SK-N-MC (cell line): ENCODE measurements at regions not wholly inside any gene's neighbourhood (a gene's known extent, or its start where the extent isn't known, plus 50 kb on each side); places are given as distances from the start of the nearest gene placed in this dataset.

Experiments
- EZH2 ChIP-seq: fragments of 200-600 bp; sonication (generic); IDR thresholded peaks from one replicate; pipeline ENCODE4 v1.6.1; 2017; ENCODE audit warnings: antibody characterized with exemption
- FOXP2 ChIP-seq: optimal IDR thresholded peaks from 2 replicates; pipeline ENCODE3; 2011; ENCODE audit warnings: mild to moderate bottlenecking, moderate library complexity; ENCODE audit not compliant: insufficient read depth; ENCODE audit errors: extremely low read length, control extremely low read depth
- POLR2AphosphoS5 ChIP-seq: IDR thresholded peaks from 2 replicates; pipeline ENCODE4 v1.6.1; 2012; ENCODE audit warnings: mild to moderate bottlenecking, low read depth, low read length, borderline replicate concordance

DNA sequence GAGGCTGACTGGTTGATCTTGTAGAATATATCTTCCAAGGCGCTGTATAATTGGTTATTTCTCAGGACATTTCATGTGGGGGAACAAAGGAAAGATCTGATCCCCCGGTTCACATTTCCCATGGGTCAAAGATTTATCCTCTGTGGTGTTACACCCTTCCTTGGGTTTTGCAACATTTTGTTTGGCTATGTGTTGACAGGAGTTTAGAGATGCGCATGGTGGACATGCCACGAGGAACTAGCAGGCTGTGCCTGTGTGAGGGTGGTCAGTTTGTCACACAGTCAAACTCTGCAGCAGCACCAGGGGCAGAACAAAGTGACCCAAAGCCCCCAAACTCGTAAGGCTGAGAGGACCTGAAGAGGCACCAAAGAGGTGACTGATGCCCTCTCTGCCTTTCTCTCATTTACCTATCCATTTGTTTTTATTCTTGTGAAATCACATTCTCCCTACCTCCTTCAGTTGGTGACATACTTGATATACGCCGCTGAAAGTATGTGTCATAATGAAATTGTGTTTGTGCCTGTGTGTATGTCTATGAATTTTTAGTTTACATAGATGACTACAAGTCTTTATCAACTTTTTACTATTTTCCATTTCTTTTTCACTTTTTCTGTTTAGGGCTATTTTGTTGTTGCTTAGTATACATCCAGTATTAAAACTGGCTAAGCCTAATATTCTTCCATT, 164.7 kb downstream of the SPCS3 start:
- TF ChIP-seq POLR2AphosphoS5 (no peak), EZH2 (no peak), FOXP2 (no peak)
